CD4-positive, alpha-beta memory T cell (primary cell): ENCODE measurements at regions not wholly inside any gene's neighbourhood (a gene's known extent, or its start where the extent isn't known, plus 50 kb on each side); places are given as distances from the start of the nearest gene placed in this dataset.
"Not testable (repeated sequence)": the region's sequence is repeated elsewhere in the genome, so short reads cannot be mapped to it uniquely, and the experiment has no call there.

Experiments used
- CTCF ChIA-PET: fragments of 350-600 bp; sonication (Branson Sonifier 250); formaldehyde crosslinking; loops from one replicate; lab custom pipeline; 2021; ENCODE audit warnings: inconsistent platforms; ENCODE audit not compliant: partially characterized antibody; lab: Charles Lee
- POLR2A ChIA-PET: fragments of 350-600 bp; sonication (Branson Sonifier 250); formaldehyde crosslinking; loops from one replicate; lab custom pipeline; 2021; ENCODE audit not compliant: partially characterized antibody; lab: Charles Lee
- DNase-seq, 5 donors: peaks; one replicate each; pipeline versions ENCODE4 v3.0.0 to v3.0.0-alpha.2; 2020 to 2022; ENCODE audit warnings: mixed read lengths in 1 of 5
- H3K27ac ChIP-seq: one replicate; pipeline ENCODE4 v1.7.0; 2013; ENCODE audit warnings: low read depth, low read length
- H3K27me3 ChIP-seq: 2 replicates; pipeline ENCODE4 v1.7.0; 2013; ENCODE audit warnings: mild to moderate bottlenecking, low read length, moderate library complexity; ENCODE audit not compliant: insufficient read depth
- H3K36me3 ChIP-seq: 2 replicates; pipeline ENCODE4 v1.7.0; 2013; ENCODE audit warnings: mild to moderate bottlenecking, low read length, moderate library complexity; ENCODE audit not compliant: insufficient read depth
- H3K4me1 ChIP-seq: 2 replicates; pipeline ENCODE4 v1.7.0; 2013; ENCODE audit warnings: mild to moderate bottlenecking, low read length, moderate library complexity; ENCODE audit not compliant: insufficient read depth
- H3K4me3 ChIP-seq, 2 donors: one replicate each; pipeline ENCODE4 v1.7.0; 2013; ENCODE audit warnings: low read length in 2 of 2, mild to moderate bottlenecking in 1 of 2
- H3K9me3 ChIP-seq, 2 donors: one replicate each; pipeline ENCODE4 v1.7.0; 2013; ENCODE audit warnings: low read length in 2 of 2, control low read depth in 1 of 2; ENCODE audit not compliant: control insufficient read depth in 1 of 2
- H3K27ac Mint-ChIP-seq, 7 donors: one replicate each; pipeline ENCODE4 v1.8.0; 2020 to 2021; ENCODE audit warnings: mixed read lengths in 7 of 7, mild to moderate bottlenecking in 6 of 7, inconsistent platforms in 3 of 7, moderate library complexity in 3 of 7
- H3K27me3 Mint-ChIP-seq, 2 donors: one replicate each; pipeline ENCODE4 v1.8.0; 2020 to 2021; ENCODE audit warnings: mixed read lengths in 2 of 2
- H3K36me3 Mint-ChIP-seq, 2 donors: one replicate each; pipeline ENCODE4 v1.8.0; 2020 to 2021; ENCODE audit warnings: mixed read lengths in 2 of 2, inconsistent platforms in 1 of 2, mild to moderate bottlenecking in 1 of 2
- H3K4me1 Mint-ChIP-seq, 4 donors: one replicate each; pipeline ENCODE4 v1.8.0; 2020 to 2021; ENCODE audit warnings: mixed read lengths in 4 of 4, mild to moderate bottlenecking in 1 of 4
- H3K4me3 Mint-ChIP-seq, 8 donors: one replicate each; pipeline ENCODE4 v1.8.0; 2020 to 2021; ENCODE audit warnings: mixed read lengths in 8 of 8, mild to moderate bottlenecking in 7 of 8, moderate library complexity in 6 of 8, inconsistent platforms in 3 of 8
- H3K9me3 Mint-ChIP-seq, 8 donors: one replicate each; pipeline ENCODE4 v1.8.0; 2020 to 2021; ENCODE audit warnings: mixed read lengths in 8 of 8, mild to moderate bottlenecking in 5 of 8, inconsistent platforms in 3 of 8, moderate library complexity in 1 of 8
- intact Hi-C: fragments of 100-400 bp; cut with micrococcal nuclease; formaldehyde crosslinking; loops from one replicate; pipeline ENCODE4 v1.15.1; 2023

- ChIA-PET CTCF (no interaction called here), POLR2A (no interaction called here)
- Histone ChIP-seq H3K27me3 (no peaks in the 10 kb centered on the region), H3K27ac (no peak overlapping the region), H3K4me3 (no peak overlapping the region), H3K36me3 (no peaks in the 10 kb centered on the region), H3K4me1 (no peaks in the 10 kb centered on the region), H3K9me3 (no peaks in the 10 kb centered on the region)
- no peak overlapping the region for H3K4me3 Mint-ChIP-seq
- H3K9me3 Mint-ChIP-seq, result peaks cover 0 to 15% (median 4%) of the 10 kb centered on the region in 8 donors
- H3K36me3 Mint-ChIP-seq, result no peaks in the 10 kb centered on the region
- no peak for DNase-seq
- no peaks in the 10 kb centered on the region for H3K4me1 Mint-ChIP-seq
- no peaks in the 10 kb centered on the region for H3K27me3 Mint-ChIP-seq
- H3K27ac Mint-ChIP-seq, result no peak overlapping the region
- intact Hi-C loops, result no loop called here
These were observed 820.5 kb upstream of the TMPRSS15 start for GRCh38 chr21:19224090-19224489.

- H3K27ac ChIP-seq, result no peak overlapping the region
- no peaks in the 10 kb centered on the region for H3K36me3 ChIP-seq
- no peak overlapping the region for H3K4me3 ChIP-seq
- Mint-ChIP-seq H3K9me3 (peaks cover 0 to 9% (median 4%) of the 10 kb centered on the region in 8 donors), H3K27ac (no peak overlapping the region), H3K27me3 (no peaks in the 10 kb centered on the region), H3K36me3 (no peaks in the 10 kb centered on the region), H3K4me3 (no peak overlapping the region), H3K4me1 (no peaks in the 10 kb centered on the region)
- no peaks in the 10 kb centered on the region for H3K27me3 ChIP-seq
- intact Hi-C loops, result no loop called here
- CTCF ChIA-PET, result no interaction called here
- H3K9me3 ChIP-seq, result no peaks in the 10 kb centered on the region
- no peaks in the 10 kb centered on the region for H3K4me1 ChIP-seq
- POLR2A ChIA-PET, result no interaction called here
- DNase-seq, result no peak
These were observed 824.6 kb upstream of the TMPRSS15 start for GRCh38 chr21:19228226-19228625.

- H3K9me3 ChIP-seq, H3K4me1 Mint-ChIP-seq, H3K4me1 ChIP-seq, H3K36me3 Mint-ChIP-seq, CTCF ChIA-PET, H3K4me3 ChIP-seq, H3K36me3 ChIP-seq, H3K27me3 Mint-ChIP-seq, H3K4me3 Mint-ChIP-seq, H3K27me3 ChIP-seq, intact Hi-C loops, DNase-seq, H3K27ac ChIP-seq, H3K27ac Mint-ChIP-seq, POLR2A ChIA-PET: not testable (repeated sequence)
- peaks cover 0 to 11% (median 4%) of the 10 kb centered on the region in 8 donors for H3K9me3 Mint-ChIP-seq
These were observed 830.3 kb upstream of the TMPRSS15 start for GRCh38 chr21:19233841-19234240.

GRCh38 chr21:19236209-19236608 lies 832.6 kb upstream of the TMPRSS15 start:
- Histone ChIP-seq H3K27ac (no peak overlapping the region), H3K36me3 (no peaks in the 10 kb centered on the region), H3K4me3 (no peak overlapping the region), H3K9me3 (no peaks in the 10 kb centered on the region), H3K4me1 (no peaks in the 10 kb centered on the region), H3K27me3 (no peaks in the 10 kb centered on the region)
- intact Hi-C loops, result no loop called here
- no peak overlapping the region for H3K27ac Mint-ChIP-seq
- DNase-seq, result no peak
- ChIA-PET POLR2A (no interaction called here), CTCF (no interaction called here)
- H3K27me3 Mint-ChIP-seq, result no peaks in the 10 kb centered on the region
- H3K4me1 Mint-ChIP-seq, result no peaks in the 10 kb centered on the region
- no peaks in the 10 kb centered on the region for H3K36me3 Mint-ChIP-seq
- H3K4me3 Mint-ChIP-seq, result no peak overlapping the region
- H3K9me3 Mint-ChIP-seq, result peaks cover 0 to 6% (median 3%) of the 10 kb centered on the region in 8 donors

- Mint-ChIP-seq H3K9me3 (peaks cover 0 to 7% (median 3%) of the 10 kb centered on the region in 8 donors), H3K4me3 (no peak overlapping the region), H3K27me3 (no peaks in the 10 kb centered on the region), H3K36me3 (no peaks in the 10 kb centered on the region), H3K27ac (no peak overlapping the region), H3K4me1 (no peaks in the 10 kb centered on the region)
- Histone ChIP-seq H3K36me3 (no peaks in the 10 kb centered on the region), H3K4me1 (no peaks in the 10 kb centered on the region), H3K4me3 (no peak overlapping the region), H3K27me3 (no peaks in the 10 kb centered on the region), H3K9me3 (no peaks in the 10 kb centered on the region), H3K27ac (no peak overlapping the region)
- ChIA-PET POLR2A (no interaction called here), CTCF (no interaction called here)
- no peak for DNase-seq
- intact Hi-C loops, result no loop called here
These were observed 834.0 kb upstream of the TMPRSS15 start for GRCh38 chr21:19237608-19238007.

GRCh38 chr21:19239696-19240095 lies 836.1 kb upstream of the TMPRSS15 start:
- intact Hi-C loops, result no loop called here
- H3K27ac Mint-ChIP-seq, result no peak overlapping the region
- no peaks in the 10 kb centered on the region for H3K27me3 Mint-ChIP-seq
- ChIA-PET CTCF (no interaction called here), POLR2A (no interaction called here)
- H3K36me3 Mint-ChIP-seq, result no peaks in the 10 kb centered on the region
- H3K4me3 Mint-ChIP-seq, result no peak overlapping the region
- H3K36me3 ChIP-seq, result no peaks in the 10 kb centered on the region
- no peaks in the 10 kb centered on the region for H3K4me1 ChIP-seq
- no peaks in the 10 kb centered on the region for H3K27me3 ChIP-seq
- peaks cover 0 to 9% (median under 1%) of the 10 kb centered on the region in 8 donors for H3K9me3 Mint-ChIP-seq
- no peak overlapping the region for H3K27ac ChIP-seq
- no peak overlapping the region for H3K4me3 ChIP-seq
- no peaks in the 10 kb centered on the region for H3K9me3 ChIP-seq
- H3K4me1 Mint-ChIP-seq, result no peaks in the 10 kb centered on the region
- DNase-seq, result no peak

- ChIA-PET POLR2A (no interaction called here), CTCF (no interaction called here)
- Histone ChIP-seq H3K9me3 (no peaks in the 10 kb centered on the region), H3K4me1 (no peaks in the 10 kb centered on the region), H3K36me3 (no peaks in the 10 kb centered on the region), H3K4me3 (no peak overlapping the region), H3K27me3 (no peaks in the 10 kb centered on the region), H3K27ac (no peak overlapping the region)
- Mint-ChIP-seq H3K4me1 (no peaks in the 10 kb centered on the region), H3K27ac (no peak overlapping the region), H3K27me3 (no peaks in the 10 kb centered on the region), H3K36me3 (no peaks in the 10 kb centered on the region), H3K4me3 (no peak overlapping the region), H3K9me3 (peaks cover 0 to 18% (median 6%) of the 10 kb centered on the region in 8 donors)
- DNase-seq, result no peak
- intact Hi-C loops, result no loop called here
These were observed 841.1 kb upstream of the TMPRSS15 start for GRCh38 chr21:19244502-19245187.
